K562 (cell line): ENCODE measurements at regions not wholly inside any gene's neighbourhood (a gene's known extent, or its start where the extent isn't known, plus 50 kb on each side); places are given as distances from the start of the nearest gene placed in this dataset.

Experiments
- ATAC-seq: fragments of 200-7000 bp; cut with Tn5 transposase; 3 replicates; pipeline ENCODE4 v1.9.1; 2020; ENCODE audit warnings: moderate library complexity
- BruUV-seq: library from RNA; stranded (reverse); fragments of 400-500 nt; replicated peaks from 2 replicates; lab custom pipeline; 2021; lab: Mats Ljungman, UMichigan
- CTCF ChIA-PET: fragments of 300-600 bp; formaldehyde crosslinking; extraction: SDS; loops from one replicate; lab custom pipeline; 2021; ENCODE audit warnings: low intra/inter-chr PET ratio; lab: Yijun Ruan, JAX
- POLR2A ChIA-PET: fragments of 300-600, 350-650 bp; sonication (Branson Sonifier 250); formaldehyde crosslinking; extraction: SDS; loops from one replicate; lab custom pipeline; 2021; ENCODE audit warnings: antibody characterized with exemption, inconsistent platforms; lab: Yijun Ruan, JAX
- DNase-seq, 4 experiments: peaks; one replicate each; pipeline versions ENCODE4 v3.0.0 to v3.0.0-alpha.2; 2011 to 2018; ENCODE audit warnings: low spot score in 3 of 4, mixed read lengths in 3 of 4; ENCODE audit errors: extremely low read depth in 1 of 4
- FAIRE-seq: peaks from 2 replicates; lab custom pipeline; 2011; peaks lifted over from hg19 to GRCh38; lab: Jason Lieb, UNC
- H2AFZ ChIP-seq: 2 replicates; pipeline ENCODE4 v1.6.0; 2011; ENCODE audit warnings: low read depth, low read length, control low read depth, inconsistent platforms
- H3K27ac ChIP-seq: fragments of 200-600 bp; 3 replicates; pipeline ENCODE4 v1.8.0; 2011; ENCODE audit warnings: low read depth, mild to moderate bottlenecking, control low read depth, inconsistent platforms, low read length, moderate library complexity, mixed read lengths; ENCODE audit errors: extremely low read depth
- H3K27me3 ChIP-seq, 2 experiments: fragments of 300-600 bp in 1 of 2; 2 replicates in 1 of 2; 3 replicates in 1 of 2; pipeline versions ENCODE4 v1.6.0 to v1.8.0; 2011; ENCODE audit warnings: inconsistent platforms in 2 of 2, low read length in 2 of 2, mild to moderate bottlenecking in 1 of 2, mixed read lengths in 1 of 2, moderate library complexity in 1 of 2; ENCODE audit not compliant: control insufficient read depth in 2 of 2, insufficient read depth in 2 of 2
- H3K36me3 ChIP-seq: fragments of 300-600 bp; 3 replicates; pipeline ENCODE4 v1.8.0; 2011; ENCODE audit warnings: mild to moderate bottlenecking, low read length, inconsistent platforms; ENCODE audit not compliant: control insufficient read depth, insufficient read depth
- H3K4me1 ChIP-seq, 2 experiments: fragments of 200-600 bp in 1 of 2; replicated peaks in 1 of 2; 2 replicates in 1 of 2; 3 replicates in 1 of 2; pipeline versions ENCODE4 v1.5.1 to v1.8.0; 2011; ENCODE audit warnings: inconsistent platforms in 2 of 2, low read length in 2 of 2, mild to moderate bottlenecking in 1 of 2, mixed read lengths in 1 of 2, moderate library complexity in 1 of 2; ENCODE audit not compliant: control insufficient read depth in 2 of 2, insufficient read depth in 2 of 2
- H3K4me2 ChIP-seq: 2 replicates; pipeline ENCODE4 v1.6.1; 2011; ENCODE audit warnings: low read length, control low read depth, inconsistent platforms, mixed read lengths; ENCODE audit not compliant: insufficient read depth
- H3K4me3 ChIP-seq: fragments of 200-600 bp; sonication (generic), shearing (Covaris generic); 2 replicates; pipeline ENCODE4 v1.5.1; 2016; ENCODE audit warnings: control low read depth, inconsistent platforms
- H3K79me2 ChIP-seq: fragments of 200-600 bp; 3 replicates; pipeline ENCODE4 v1.8.0; 2011; ENCODE audit warnings: low read length, inconsistent platforms; ENCODE audit not compliant: control insufficient read depth, insufficient read depth
- H3K9ac ChIP-seq, 2 experiments: 2 replicates each; pipeline versions ENCODE4 v1.6.0 to v1.6.1; 2011; ENCODE audit warnings: low read depth in 2 of 2, low read length in 2 of 2, control low read depth in 1 of 2, inconsistent platforms in 1 of 2, mild to moderate bottlenecking in 1 of 2, mixed read lengths in 1 of 2; ENCODE audit not compliant: insufficient read depth in 1 of 2
- H3K9me1 ChIP-seq: one replicate; pipeline ENCODE4 v1.6.0; 2011; ENCODE audit warnings: inconsistent platforms, mild to moderate bottlenecking, low read length, moderate library complexity; ENCODE audit not compliant: control insufficient read depth, insufficient read depth
- H3K9me3 ChIP-seq: replicated peaks from 2 replicates; pipeline ENCODE4 v1.5.1; 2011; ENCODE audit warnings: low read depth, low read length, inconsistent platforms; ENCODE audit not compliant: control insufficient read depth, insufficient read depth
- H4K20me1 ChIP-seq: replicated peaks from 2 replicates; pipeline ENCODE4 v1.6.1; 2011; ENCODE audit warnings: low read length, inconsistent platforms, mixed read lengths; ENCODE audit not compliant: control insufficient read depth, insufficient read depth
- DNMT1 ChIP-seq: fragments of 450-650 bp; IDR thresholded peaks from 2 replicates; pipeline ENCODE4 v1.6.1; 2016; ENCODE audit warnings: antibody characterized with exemption, mild to moderate bottlenecking
- HDAC2 ChIP-seq: fragments of 450-650 bp; IDR thresholded peaks from 2 replicates; pipeline ENCODE4 v1.6.1; 2016; ENCODE audit warnings: mild to moderate bottlenecking
- ZNF766 ChIP-seq: fragments of 200-800 bp; sonication (Bioruptor generic); conservative IDR thresholded peaks from 2 replicates; pipeline ENCODE4 v1.6.1; 2016; ENCODE audit warnings: missing genetic modification characterization, missing compliant biosample characterization
- ZNF77 ChIP-seq: fragments of 250-450 bp; sonication (Bioruptor Pico); IDR thresholded peaks from 2 replicates; pipeline ENCODE4 v1.5.0; 2020
- WGBS: fragments of 100-300 bp; shearing (Covaris generic); methylation state at CpG from one replicate; pipeline ENCODE4 v1.1.6; 2016; ENCODE audit warnings: low coverage, mixed read lengths; ENCODE audit not compliant: insufficient coverage; ENCODE audit errors: missing lambda C conversion rate; 5-methylcytosine and 5-hydroxymethylcytosine counted together
- in situ Hi-C: fragments of 300-500 bp; cut with MboI; formaldehyde crosslinking; loops from 4 replicates; pipeline ENCODE4 v1.15.0; 2018; ENCODE audit warnings: inconsistent platforms, mixed read lengths
- intact Hi-C: fragments of 100-400 bp; cut with micrococcal nuclease; formaldehyde crosslinking; loops from 2 replicates; pipeline ENCODE4 v1.14.2; 2022
- TF ChIP-seq, protein P1 (sequence below): sonication (generic); formaldehyde crosslinking; IDR thresholded peaks from 2 replicates; pipeline ENCODE4 v1.8.1; 2023; ENCODE audit warnings: missing genetic modification reagents, mild to moderate bottlenecking, borderline replicate concordance
- TF ChIP-seq, protein P2 (sequence below): fragments of 250-450 bp; sonication (Bioruptor Pico); IDR thresholded peaks from 2 replicates; pipeline ENCODE4 v1.4.0; 2020; ENCODE audit warnings: mild to moderate bottlenecking, moderate library complexity
- TF ChIP-seq, protein P3 (sequence below): IDR thresholded peaks from 2 replicates; pipeline ENCODE4 v1.6.1; 2012; ENCODE audit warnings: low read depth, low read length, improper control_type of control experiment, borderline replicate concordance
- TF ChIP-seq, protein P4 (sequence below): fragments of 450-650 bp; IDR thresholded peaks from 2 replicates; pipeline ENCODE4 v1.6.1; 2014; ENCODE audit warnings: low read depth, mild to moderate bottlenecking, moderate library complexity, borderline replicate concordance
- TF ChIP-seq, protein P5 (sequence below): fragments of 450-650 bp; IDR thresholded peaks from 2 replicates; pipeline ENCODE4 v1.6.1; 2017; ENCODE audit warnings: antibody characterized with exemption

DNA sequence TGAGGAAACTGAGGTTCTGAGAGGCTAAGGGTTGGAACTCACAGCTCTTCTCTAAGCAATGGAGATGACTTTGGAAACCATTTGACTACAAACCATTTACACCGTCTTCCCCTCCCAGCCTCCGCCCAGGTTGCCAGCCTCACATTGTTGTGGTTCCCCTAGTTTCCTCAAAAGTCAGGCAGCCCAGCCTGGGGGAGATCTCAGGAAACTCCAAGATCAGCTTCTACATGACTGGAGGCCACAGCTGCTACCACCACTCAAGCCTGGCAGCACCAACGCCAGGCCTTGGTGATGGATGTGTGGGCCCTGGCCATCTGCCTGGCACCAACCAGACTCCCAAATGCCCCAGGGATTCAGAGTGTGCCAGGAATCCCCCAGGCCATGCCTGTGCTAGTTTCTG is 207.9 kb downstream of the TSHZ3 start (continued):
- TF ChIP-seq, protein P1, sequence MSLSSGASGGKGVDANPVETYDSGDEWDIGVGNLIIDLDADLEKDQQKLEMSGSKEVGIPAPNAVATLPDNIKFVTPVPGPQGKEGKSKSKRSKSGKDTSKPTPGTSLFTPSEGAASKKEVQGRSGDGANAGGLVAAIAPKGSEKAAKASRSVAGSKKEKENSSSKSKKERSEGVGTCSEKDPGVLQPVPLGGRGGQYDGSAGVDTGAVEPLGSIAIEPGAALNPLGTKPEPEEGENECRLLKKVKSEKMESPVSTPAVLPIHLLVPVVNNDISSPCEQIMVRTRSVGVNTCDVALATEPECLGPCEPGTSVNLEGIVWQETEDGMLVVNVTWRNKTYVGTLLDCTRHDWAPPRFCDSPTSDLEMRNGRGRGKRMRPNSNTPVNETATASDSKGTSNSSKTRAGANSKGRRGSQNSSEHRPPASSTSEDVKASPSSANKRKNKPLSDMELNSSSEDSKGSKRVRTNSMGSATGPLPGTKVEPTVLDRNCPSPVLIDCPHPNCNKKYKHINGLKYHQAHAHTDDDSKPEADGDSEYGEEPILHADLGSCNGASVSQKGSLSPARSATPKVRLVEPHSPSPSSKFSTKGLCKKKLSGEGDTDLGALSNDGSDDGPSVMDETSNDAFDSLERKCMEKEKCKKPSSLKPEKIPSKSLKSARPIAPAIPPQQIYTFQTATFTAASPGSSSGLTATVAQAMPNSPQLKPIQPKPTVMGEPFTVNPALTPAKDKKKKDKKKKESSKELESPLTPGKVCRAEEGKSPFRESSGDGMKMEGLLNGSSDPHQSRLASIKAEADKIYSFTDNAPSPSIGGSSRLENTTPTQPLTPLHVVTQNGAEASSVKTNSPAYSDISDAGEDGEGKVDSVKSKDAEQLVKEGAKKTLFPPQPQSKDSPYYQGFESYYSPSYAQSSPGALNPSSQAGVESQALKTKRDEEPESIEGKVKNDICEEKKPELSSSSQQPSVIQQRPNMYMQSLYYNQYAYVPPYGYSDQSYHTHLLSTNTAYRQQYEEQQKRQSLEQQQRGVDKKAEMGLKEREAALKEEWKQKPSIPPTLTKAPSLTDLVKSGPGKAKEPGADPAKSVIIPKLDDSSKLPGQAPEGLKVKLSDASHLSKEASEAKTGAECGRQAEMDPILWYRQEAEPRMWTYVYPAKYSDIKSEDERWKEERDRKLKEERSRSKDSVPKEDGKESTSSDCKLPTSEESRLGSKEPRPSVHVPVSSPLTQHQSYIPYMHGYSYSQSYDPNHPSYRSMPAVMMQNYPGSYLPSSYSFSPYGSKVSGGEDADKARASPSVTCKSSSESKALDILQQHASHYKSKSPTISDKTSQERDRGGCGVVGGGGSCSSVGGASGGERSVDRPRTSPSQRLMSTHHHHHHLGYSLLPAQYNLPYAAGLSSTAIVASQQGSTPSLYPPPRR (CRISPR knock-in tag) = no peak
- TF ChIP-seq ZNF77 = no peak
- TF ChIP-seq, protein P2, sequence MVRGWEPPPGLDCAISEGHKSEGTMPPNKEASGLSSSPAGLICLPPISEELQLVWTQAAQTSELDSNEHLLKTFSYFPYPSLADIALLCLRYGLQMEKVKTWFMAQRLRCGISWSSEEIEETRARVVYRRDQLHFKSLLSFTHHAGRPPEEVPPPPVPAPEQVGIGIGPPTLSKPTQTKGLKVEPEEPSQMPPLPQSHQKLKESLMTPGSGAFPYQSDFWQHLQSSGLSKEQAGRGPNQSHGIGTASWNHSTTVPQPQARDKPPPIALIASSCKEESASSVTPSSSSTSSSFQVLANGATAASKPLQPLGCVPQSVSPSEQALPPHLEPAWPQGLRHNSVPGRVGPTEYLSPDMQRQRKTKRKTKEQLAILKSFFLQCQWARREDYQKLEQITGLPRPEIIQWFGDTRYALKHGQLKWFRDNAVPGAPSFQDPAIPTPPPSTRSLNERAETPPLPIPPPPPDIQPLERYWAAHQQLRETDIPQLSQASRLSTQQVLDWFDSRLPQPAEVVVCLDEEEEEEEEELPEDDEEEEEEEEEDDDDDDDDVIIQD = no peak

DNA sequence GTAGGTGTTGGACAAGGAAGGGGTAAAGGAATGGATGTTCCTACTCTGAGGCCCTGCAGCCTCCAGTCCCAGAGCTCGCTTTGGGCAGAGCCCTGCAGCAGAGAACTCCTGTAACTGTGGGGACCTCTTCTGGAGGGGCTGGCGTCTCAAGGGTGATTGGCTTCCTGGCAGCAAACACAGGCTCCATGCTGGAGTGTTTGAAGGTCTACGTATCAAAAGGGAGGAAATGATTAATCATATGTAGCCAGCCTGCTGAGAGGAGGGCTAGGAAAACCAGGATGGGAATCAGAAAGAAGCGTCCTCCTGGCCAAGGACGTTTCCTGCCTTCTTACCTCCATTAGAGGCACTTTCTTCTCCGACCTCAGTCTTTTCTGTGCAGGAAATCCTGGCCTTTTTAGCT is 208.5 kb downstream of the TSHZ3 start:
- BruUV-seq = no TSS peak
- Histone ChIP-seq H2AFZ (no peak overlapping the region), H4K20me1 (no peaks in the 10 kb centered on the region), H3K4me1 (no peaks in the 10 kb centered on the region), H3K4me3 (no peak overlapping the region), H3K27me3 (no peaks in the 10 kb centered on the region; a peak in 1 of 5 replicates), H3K36me3 (no peaks in the 10 kb centered on the region), H3K4me2 (no peak overlapping the region), H3K9me1 (no peaks in the 10 kb centered on the region), H3K27ac (no peak overlapping the region), H3K9me3 (no peaks in the 10 kb centered on the region), H3K79me2 (no peaks in the 10 kb centered on the region), H3K9ac (no peak overlapping the region)
- POLR2A ChIA-PET = no interaction called here
- CTCF ChIA-PET = no interaction called here
- ATAC-seq = no peak
- in situ Hi-C loops (no loop called here), intact Hi-C loops (no loop called here)
- WGBS = 0% methylated on average over 6 of the region's 6 CpGs
- no peak for DNase-seq
- no peak for FAIRE-seq
- TF ChIP-seq, protein P3, sequence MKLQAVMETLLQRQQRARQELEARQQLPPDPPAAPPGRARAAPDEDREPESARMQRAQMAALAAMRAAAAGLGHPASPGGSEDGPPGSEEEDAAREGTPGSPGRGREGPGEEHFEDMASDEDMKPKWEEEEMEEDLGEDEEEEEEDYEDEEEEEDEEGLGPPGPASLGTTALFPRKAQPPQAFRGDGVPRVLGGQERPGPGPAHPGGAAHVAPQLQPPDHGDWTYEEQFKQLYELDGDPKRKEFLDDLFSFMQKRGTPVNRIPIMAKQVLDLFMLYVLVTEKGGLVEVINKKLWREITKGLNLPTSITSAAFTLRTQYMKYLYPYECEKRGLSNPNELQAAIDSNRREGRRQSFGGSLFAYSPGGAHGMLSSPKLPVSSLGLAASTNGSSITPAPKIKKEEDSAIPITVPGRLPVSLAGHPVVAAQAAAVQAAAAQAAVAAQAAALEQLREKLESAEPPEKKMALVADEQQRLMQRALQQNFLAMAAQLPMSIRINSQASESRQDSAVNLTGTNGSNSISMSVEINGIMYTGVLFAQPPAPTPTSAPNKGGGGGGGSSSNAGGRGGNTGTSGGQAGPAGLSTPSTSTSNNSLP = no peak
- no peak for TF ChIP-seq HDAC2
- no peak for TF ChIP-seq ZNF766 (CRISPR knock-in tag)
- no peak for TF ChIP-seq DNMT1
- TF ChIP-seq, protein P4, sequence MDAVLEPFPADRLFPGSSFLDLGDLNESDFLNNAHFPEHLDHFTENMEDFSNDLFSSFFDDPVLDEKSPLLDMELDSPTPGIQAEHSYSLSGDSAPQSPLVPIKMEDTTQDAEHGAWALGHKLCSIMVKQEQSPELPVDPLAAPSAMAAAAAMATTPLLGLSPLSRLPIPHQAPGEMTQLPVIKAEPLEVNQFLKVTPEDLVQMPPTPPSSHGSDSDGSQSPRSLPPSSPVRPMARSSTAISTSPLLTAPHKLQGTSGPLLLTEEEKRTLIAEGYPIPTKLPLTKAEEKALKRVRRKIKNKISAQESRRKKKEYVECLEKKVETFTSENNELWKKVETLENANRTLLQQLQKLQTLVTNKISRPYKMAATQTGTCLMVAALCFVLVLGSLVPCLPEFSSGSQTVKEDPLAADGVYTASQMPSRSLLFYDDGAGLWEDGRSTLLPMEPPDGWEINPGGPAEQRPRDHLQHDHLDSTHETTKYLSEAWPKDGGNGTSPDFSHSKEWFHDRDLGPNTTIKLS = no peak
- TF ChIP-seq, protein P5, sequence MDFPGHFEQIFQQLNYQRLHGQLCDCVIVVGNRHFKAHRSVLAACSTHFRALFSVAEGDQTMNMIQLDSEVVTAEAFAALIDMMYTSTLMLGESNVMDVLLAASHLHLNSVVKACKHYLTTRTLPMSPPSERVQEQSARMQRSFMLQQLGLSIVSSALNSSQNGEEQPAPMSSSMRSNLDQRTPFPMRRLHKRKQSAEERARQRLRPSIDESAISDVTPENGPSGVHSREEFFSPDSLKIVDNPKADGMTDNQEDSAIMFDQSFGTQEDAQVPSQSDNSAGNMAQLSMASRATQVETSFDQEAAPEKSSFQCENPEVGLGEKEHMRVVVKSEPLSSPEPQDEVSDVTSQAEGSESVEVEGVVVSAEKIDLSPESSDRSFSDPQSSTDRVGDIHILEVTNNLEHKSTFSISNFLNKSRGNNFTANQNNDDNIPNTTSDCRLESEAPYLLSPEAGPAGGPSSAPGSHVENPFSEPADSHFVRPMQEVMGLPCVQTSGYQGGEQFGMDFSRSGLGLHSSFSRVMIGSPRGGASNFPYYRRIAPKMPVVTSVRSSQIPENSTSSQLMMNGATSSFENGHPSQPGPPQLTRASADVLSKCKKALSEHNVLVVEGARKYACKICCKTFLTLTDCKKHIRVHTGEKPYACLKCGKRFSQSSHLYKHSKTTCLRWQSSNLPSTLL = no peak
